ENCODE measurements at regions not wholly inside any gene's neighbourhood (a gene's known extent, or its start where the extent isn't known, plus 50 kb on each side); places are given as distances from the start of the nearest gene placed in this dataset.

DNA sequence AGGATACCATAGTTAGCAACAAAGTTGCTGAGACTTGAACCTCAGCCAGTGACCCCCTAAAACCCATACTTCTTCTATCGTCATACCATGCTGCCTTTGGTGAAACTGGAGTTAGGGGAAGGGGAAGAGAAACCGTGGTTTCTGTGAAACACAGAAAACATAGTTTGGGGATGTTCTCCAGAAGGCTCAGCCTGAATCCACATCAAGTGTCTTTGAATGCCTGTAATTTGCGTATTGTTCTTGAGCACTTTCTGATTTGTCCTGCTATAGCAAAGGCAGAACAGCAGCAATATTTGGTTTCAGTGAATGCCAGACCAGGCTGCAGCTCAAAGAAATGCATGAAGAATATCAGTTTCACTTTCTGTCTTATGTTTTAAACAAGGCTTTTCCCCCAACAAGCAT is 258.7 kb downstream of the TTC32 start:
- intact Hi-C loops (cut with DNase I) = no loop called here
- Histone ChIP-seq H3K36me3 (ENCODE audit: insufficient read depth in 1 of 2, low read depth in 1 of 2) (no peaks in the 10 kb centered on the region), H3K27ac (no peak overlapping the region), H3K9me3 (no peaks in the 10 kb centered on the region), H3K27me3 (ENCODE audit: insufficient read depth in 3 of 3, low read length in 2 of 3) (no peaks in the 10 kb centered on the region), H3K4me1 (no peaks in the 10 kb centered on the region), H3K4me3 (no peak overlapping the region)
- WGBS, 3 donors = 73 to 86% (median 76%) methylated on average over 3 of the region's 3 CpGs
- TF ChIP-seq, protein P1, sequence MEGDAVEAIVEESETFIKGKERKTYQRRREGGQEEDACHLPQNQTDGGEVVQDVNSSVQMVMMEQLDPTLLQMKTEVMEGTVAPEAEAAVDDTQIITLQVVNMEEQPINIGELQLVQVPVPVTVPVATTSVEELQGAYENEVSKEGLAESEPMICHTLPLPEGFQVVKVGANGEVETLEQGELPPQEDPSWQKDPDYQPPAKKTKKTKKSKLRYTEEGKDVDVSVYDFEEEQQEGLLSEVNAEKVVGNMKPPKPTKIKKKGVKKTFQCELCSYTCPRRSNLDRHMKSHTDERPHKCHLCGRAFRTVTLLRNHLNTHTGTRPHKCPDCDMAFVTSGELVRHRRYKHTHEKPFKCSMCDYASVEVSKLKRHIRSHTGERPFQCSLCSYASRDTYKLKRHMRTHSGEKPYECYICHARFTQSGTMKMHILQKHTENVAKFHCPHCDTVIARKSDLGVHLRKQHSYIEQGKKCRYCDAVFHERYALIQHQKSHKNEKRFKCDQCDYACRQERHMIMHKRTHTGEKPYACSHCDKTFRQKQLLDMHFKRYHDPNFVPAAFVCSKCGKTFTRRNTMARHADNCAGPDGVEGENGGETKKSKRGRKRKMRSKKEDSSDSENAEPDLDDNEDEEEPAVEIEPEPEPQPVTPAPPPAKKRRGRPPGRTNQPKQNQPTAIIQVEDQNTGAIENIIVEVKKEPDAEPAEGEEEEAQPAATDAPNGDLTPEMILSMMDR (IDR thresholded peaks at IDR 0.05) = no peak
- no peak for ATAC-seq
- DNase-seq = no peak

DNA sequence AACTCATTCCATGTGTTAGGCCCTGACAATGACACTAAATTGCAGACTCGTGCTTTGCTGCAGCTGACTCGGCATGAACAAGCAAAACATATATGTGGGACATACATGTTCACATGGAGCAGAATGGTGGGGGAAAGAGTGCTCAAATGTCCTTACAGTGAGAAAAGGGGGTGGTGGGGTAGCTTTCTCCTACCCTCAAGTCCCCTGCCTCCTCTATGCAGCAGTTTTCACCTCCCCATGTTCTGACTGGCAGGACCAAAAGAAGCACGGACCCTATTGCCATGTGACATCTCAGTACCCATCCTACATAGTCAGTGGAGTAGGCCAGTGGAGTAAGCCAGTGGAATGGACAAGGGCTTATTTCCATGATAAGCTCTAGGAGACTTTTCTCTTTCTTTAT is 259.3 kb downstream of the TTC32 start:
- H3K27ac ChIP-seq = no peak overlapping the region
- ATAC-seq (no peak), DNase-seq (no peak)
- no peaks in the 10 kb centered on the region for H3K36me3 ChIP-seq (ENCODE audit: insufficient read depth in 1 of 2, low read depth in 1 of 2)
- intact Hi-C loops (cut with DNase I) = no loop called here
- H3K9me3 ChIP-seq = no peaks in the 10 kb centered on the region
- H3K27me3 ChIP-seq (ENCODE audit: insufficient read depth in 3 of 3, low read length in 2 of 3) = no peaks in the 10 kb centered on the region
- no peak overlapping the region for H3K4me3 ChIP-seq
- TF ChIP-seq, protein P1 (IDR thresholded peaks at IDR 0.05) = no peak
- 90 to 96% (median 94%) methylated on average over 3 of the region's 3 CpGs for WGBS, 3 donors
- H3K4me1 ChIP-seq = no peaks in the 10 kb centered on the region

DNA sequence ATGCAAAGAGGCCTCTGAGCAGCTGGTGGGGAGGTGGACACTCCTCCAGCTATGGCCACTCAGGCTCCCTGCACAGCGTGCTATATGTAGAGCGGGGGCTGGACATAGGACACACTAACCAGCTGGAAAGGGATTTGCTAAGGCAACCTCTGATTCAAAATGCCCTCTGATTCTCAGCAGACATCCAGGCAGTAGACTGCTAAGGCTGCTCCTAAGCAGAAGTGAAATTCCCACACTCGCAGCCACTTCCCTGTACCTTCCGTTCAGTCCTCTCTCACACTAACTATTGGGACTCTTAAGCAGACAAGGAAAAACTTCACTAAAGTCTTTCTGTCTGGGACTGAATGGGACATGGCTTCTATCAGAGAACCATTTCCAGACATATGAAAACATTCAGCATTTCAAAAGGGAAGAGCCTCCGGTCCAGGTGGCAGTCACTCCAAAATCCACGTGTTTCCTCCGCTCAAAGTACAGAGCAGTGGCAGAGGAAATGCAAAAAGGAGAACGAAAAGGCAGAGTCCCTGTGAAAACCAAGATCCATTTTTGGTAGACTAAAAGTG is 265.8 kb downstream of the TTC32 start:
- H3K27me3 ChIP-seq (ENCODE audit: insufficient read depth in 3 of 3, low read length in 2 of 3) = no peaks in the 10 kb centered on the region
- 84 to 89% (median 85%) methylated on average over 8 of the region's 8 CpGs for WGBS, 3 donors
- no peak overlapping the region for H3K4me3 ChIP-seq
- no peak for ATAC-seq
- no peaks in the 10 kb centered on the region for H3K9me3 ChIP-seq
- DNase-seq = no peak
- H3K36me3 ChIP-seq (ENCODE audit: insufficient read depth in 1 of 2, low read depth in 1 of 2) = no peaks in the 10 kb centered on the region
- H3K4me1 ChIP-seq = no peaks in the 10 kb centered on the region
- H3K27ac ChIP-seq = no peak overlapping the region
- intact Hi-C loops (cut with DNase I) = no loop called here
- TF ChIP-seq, protein P1 (IDR thresholded peaks at IDR 0.05) = no peak

DNA sequence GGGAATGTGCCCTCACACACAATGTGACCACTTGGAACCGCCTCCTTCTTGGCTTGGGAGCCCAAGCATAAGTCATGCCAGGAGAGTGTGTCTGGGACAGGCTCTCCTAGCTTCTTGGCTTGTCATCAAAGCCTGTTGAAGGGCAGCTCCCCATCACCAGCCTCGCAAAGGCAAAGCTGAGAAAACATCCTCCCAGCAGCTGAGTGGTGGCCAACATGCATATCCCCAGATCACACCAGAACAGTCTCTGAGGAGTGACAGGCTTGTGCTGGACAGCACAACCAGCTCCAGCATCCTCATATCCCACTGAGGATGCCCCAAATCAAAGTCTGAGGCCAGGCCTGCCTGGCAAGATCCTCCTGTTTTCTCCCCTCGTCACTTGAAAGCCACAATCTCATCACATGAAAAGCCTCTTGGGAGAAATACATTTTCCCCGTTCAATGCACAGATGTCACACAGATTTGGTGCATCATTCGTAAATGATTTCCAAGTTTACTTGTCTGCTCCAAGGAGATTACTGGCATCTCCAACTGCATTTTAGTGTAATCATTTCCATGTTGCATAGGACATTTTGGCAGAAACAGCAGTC is 269.3 kb downstream of the TTC32 start:
- Histone ChIP-seq H3K4me1 (no peaks in the 10 kb centered on the region), H3K36me3 (ENCODE audit: insufficient read depth in 1 of 2, low read depth in 1 of 2) (no peaks in the 10 kb centered on the region), H3K27ac (no peak overlapping the region), H3K27me3 (ENCODE audit: insufficient read depth in 3 of 3, low read length in 2 of 3) (no peaks in the 10 kb centered on the region), H3K9me3 (no peaks in the 10 kb centered on the region), H3K4me3 (no peak overlapping the region)
- ATAC-seq (peak; percentile 58 to 95 (median 86)), DNase-seq (peak; percentile 22 to 61)
- 24 to 28% (median 28%) methylated on average over 5 of the region's 5 CpGs for WGBS, 3 donors
- TF ChIP-seq, protein P1 (IDR thresholded peaks at IDR 0.05) = no peak
- intact Hi-C loops (cut with DNase I) = no loop called here

DNA sequence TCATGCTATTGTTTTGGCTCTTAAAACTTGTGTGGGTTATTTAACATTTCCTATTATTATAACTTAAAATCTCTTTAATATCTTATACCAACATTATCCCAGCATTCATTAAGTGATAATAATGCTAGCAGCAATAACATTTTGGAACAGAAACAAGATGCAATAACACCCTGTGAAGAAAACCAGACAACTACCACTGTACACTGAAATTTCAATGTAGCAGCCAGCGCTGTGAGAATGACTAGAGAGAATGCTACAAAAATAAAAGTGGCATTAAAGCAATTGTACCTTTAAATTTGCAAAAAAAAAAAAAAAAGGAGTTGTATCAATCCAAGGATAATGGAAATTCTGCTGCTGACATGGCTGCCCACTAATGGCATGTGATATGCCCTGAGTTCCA is 269.9 kb downstream of the TTC32 start:
- no peak for ATAC-seq
- Histone ChIP-seq H3K27me3 (ENCODE audit: insufficient read depth in 3 of 3, low read length in 2 of 3) (no peaks in the 10 kb centered on the region), H3K36me3 (ENCODE audit: insufficient read depth in 1 of 2, low read depth in 1 of 2) (no peaks in the 10 kb centered on the region), H3K9me3 (peaks cover 6% of the 10 kb centered on the region), H3K27ac (no peak overlapping the region), H3K4me3 (no peak overlapping the region), H3K4me1 (no peaks in the 10 kb centered on the region)
- DNase-seq = no peak
- TF ChIP-seq, protein P1 (IDR thresholded peaks at IDR 0.05) = no peak
- 72 to 97% (median 82%) methylated on average over 1 of the region's 1 CpG for WGBS, 3 donors
- intact Hi-C loops (cut with DNase I) = no loop called here
